Heart right ventricle (tissue), 16 donors: ENCODE measurements at regions not wholly inside any gene's neighbourhood (a gene's known extent, or its start where the extent isn't known, plus 50 kb on each side); places are given as distances from the start of the nearest gene placed in this dataset.

Experiments
- ATAC-seq, 8 donors: fragments of 200-7000 bp; cut with Tn5 transposase; one replicate each; pipeline ENCODE4 v1.9.1; 2020; ENCODE audit warnings: mild to moderate bottlenecking in 8 of 8, moderate library complexity in 8 of 8, moderate number of reproducible peaks in 1 of 8
- DNase-seq, 2 donors: peaks; one replicate each; pipeline ENCODE4 v3.0.0-alpha.2; 2020
- H3K27ac ChIP-seq, 10 donors: fragments of 200-600 bp; sonication (generic) in 2 of 10; one replicate each; pipeline versions ENCODE4 v1.5.0 to v1.8.0; 2020 to 2022; ENCODE audit warnings: mild to moderate bottlenecking in 3 of 10
- H3K27me3 ChIP-seq, 7 donors: fragments of 200-600 bp; one replicate each; pipeline ENCODE4 v1.8.0; 2021 to 2022; ENCODE audit warnings: mild to moderate bottlenecking in 2 of 7
- H3K36me3 ChIP-seq, 9 donors: fragments of 200-600 bp; sonication (generic) in 1 of 9; one replicate each; pipeline versions ENCODE4 v1.5.0 to v1.8.0; 2020 to 2022; ENCODE audit warnings: mild to moderate bottlenecking in 2 of 9
- H3K4me1 ChIP-seq, 9 donors: fragments of 200-600 bp; sonication (generic) in 1 of 9; one replicate each; pipeline versions ENCODE4 v1.5.0 to v1.8.0; 2020 to 2022; ENCODE audit warnings: mild to moderate bottlenecking in 4 of 9
- H3K4me3 ChIP-seq, 10 donors: fragments of 200-600 bp; sonication (generic) in 2 of 10; one replicate each; pipeline versions ENCODE4 v1.5.0 to v1.8.0; 2020 to 2022; ENCODE audit warnings: mild to moderate bottlenecking in 7 of 10, moderate library complexity in 2 of 10
- H3K9me3 ChIP-seq, 11 donors: fragments of 200-600 bp in 10 of 11; sonication (generic) in 2 of 11; one replicate each; pipeline versions ENCODE4 v1.5.0 to v1.8.0; 2013 to 2022; ENCODE audit warnings: mild to moderate bottlenecking in 2 of 11, control low read depth in 1 of 11, moderate library complexity in 1 of 11
- CTCF ChIP-seq, 9 donors: fragments of 200-600 bp; sonication (generic) in 2 of 9; IDR thresholded peaks; one replicate each; pipeline versions ENCODE4 v1.5.0 to v1.8.0; 2021 to 2022; ENCODE audit warnings: antibody characterized with exemption in 9 of 9, mild to moderate bottlenecking in 5 of 9, moderate library complexity in 1 of 9
- WGBS, 2 donors: extraction: QIAGEN DNeasy Blood & Tissue Kit; methylation state at CpG; one replicate each; pipeline ENCODE4 v1.1.7; 2013; ENCODE audit warnings: inconsistent platforms in 1 of 2; 5-methylcytosine and 5-hydroxymethylcytosine counted together
- intact Hi-C, 10 donors: fragments of 100-400 bp; cut with DNase I; formaldehyde crosslinking; loops; one replicate each; pipeline versions ENCODE4 v1.11.1 to v1.14.2; 2022
- donor health status: Arrhythmogenic right ventricular cardiomyopathy.
- donor health status: ischemic (EF 13 %, LVEDD 7.1; RV severe dilation, severe dysfunction).
- donor health status: healthy with polysubstance abuse.
- donor health status: DM: no; HTN: yes; CAD: no.
- donor health status: DM: no; HTN: no; CAD: no.
- donor health status: ischemic (EF 25% LVEDD 6.9; RV normal size, moderate dysfunction).
- donor health status: ischemic (EF 25% LVEDD 5.7; RV mildly dilated, moderate dysfunction).
- donor health status: healthy.
- donor health status: DM: yes; HTN: yes; CAD: no.
- donor health status: Ischemic cardiomyopathy.
- donor health status: ischemic (EF 35%, LVEDD 5.7; RV mildly dilated, moderate dysfunction).
- donor health status: nonischemic (EF 11% LVEDD 7.7; RV severe dilation, severe dysfunction).
- donor health status: DM: yes; HTN: yes; CAD: no.
- donor health status: PGD.
- donor health status: ischemic (EF 29% LVEDD 5.4; RV normal size, mild dysfunction).
- donor health status: nonischemic (EF 23%, LVEDD 6.1; RV moderate dilation, normal function).

GRCh38 chr4:1541449-1542225, 135.4 kb upstream of the NKX1-1 start:
- H3K36me3 ChIP-seq = no peaks in the 10 kb centered on the region
- WGBS, 2 donors = 51 to 55% methylated on average over 30 of the region's 30 CpGs
- H3K9me3 ChIP-seq = no peaks in the 10 kb centered on the region
- ATAC-seq = peak; percentile 32 to 73 (median 58)
- DNase-seq = peak in 1 of 2 donors; percentile 16
- peak overlapping the region in 3 of 10 donors; percentile 52 to 58 (median 56) for H3K27ac ChIP-seq
- H3K4me3 ChIP-seq = no peak overlapping the region
- intact Hi-C loops = no loop called here
- peaks cover 0 to 19% (median 3%) of the 10 kb centered on the region in 9 donors for H3K4me1 ChIP-seq
- no peak for TF ChIP-seq CTCF (IDR thresholded peaks at IDR 0.05)
- H3K27me3 ChIP-seq = peaks cover 0 to 25% (median 3%) of the 10 kb centered on the region in 7 donors

GRCh38 chr4:1540601-1541375, 134.5 kb upstream of the NKX1-1 start:
- peak overlapping the region in 2 of 10 donors; percentile 52 to 58 for H3K27ac ChIP-seq
- no peak for TF ChIP-seq CTCF (IDR thresholded peaks at IDR 0.05)
- no peaks in the 10 kb centered on the region for H3K9me3 ChIP-seq
- 62 to 64% methylated on average over 33 of the region's 33 CpGs for WGBS, 2 donors
- peaks cover 0 to 25% (median 3%) of the 10 kb centered on the region in 7 donors for H3K27me3 ChIP-seq
- peak in 4 of 8 donors; percentile 14 to 35 (median 20) for ATAC-seq
- intact Hi-C loops = no loop called here
- peaks cover 0 to 19% (median 3%) of the 10 kb centered on the region in 9 donors for H3K4me1 ChIP-seq
- no peaks in the 10 kb centered on the region for H3K36me3 ChIP-seq
- DNase-seq = peak in 1 of 2 donors; percentile 12
- no peak overlapping the region for H3K4me3 ChIP-seq

GRCh38 chr4:1539859-1540600, 133.8 kb upstream of the NKX1-1 start:
- Histone ChIP-seq H3K4me1 (peaks cover 0 to 18% (median 3%) of the 10 kb centered on the region in 9 donors), H3K9me3 (no peaks in the 10 kb centered on the region), H3K27ac (no peak overlapping the region), H3K4me3 (no peak overlapping the region), H3K36me3 (no peaks in the 10 kb centered on the region), H3K27me3 (peaks cover 0 to 25% (median 3%) of the 10 kb centered on the region in 7 donors)
- intact Hi-C loops = no loop called here
- DNase-seq (peak in 1 of 2 donors; percentile 5), ATAC-seq (no peak)
- TF ChIP-seq CTCF (IDR thresholded peaks at IDR 0.05) = no peak
- 82 to 83% methylated on average over 45 of the region's 45 CpGs for WGBS, 2 donors
